Ascending aorta (tissue), 2 donors: ENCODE measurements at regions not wholly inside any gene's neighbourhood (a gene's known extent, or its start where the extent isn't known, plus 50 kb on each side); places are given as distances from the start of the nearest gene placed in this dataset.

Experiments
- DNase-seq, 2 donors: peaks; one replicate each; pipeline ENCODE4 v3.0.0-alpha.2; 2019; ENCODE audit warnings: low spot score in 2 of 2
- H3K27ac ChIP-seq, 2 donors: fragments of 200-600 bp; sonication (generic); one replicate each; pipeline ENCODE4 v1.5.1; 2016 to 2017; ENCODE audit warnings: mild to moderate bottlenecking in 1 of 2
- H3K27me3 ChIP-seq: fragments of 200-600 bp; sonication (generic); one replicate; pipeline ENCODE4 v1.5.1; 2017
- H3K36me3 ChIP-seq, 2 donors: fragments of 200-600 bp; sonication (generic); one replicate each; pipeline ENCODE4 v1.5.1; 2016
- H3K4me1 ChIP-seq, 2 donors: fragments of 200-600 bp; sonication (generic); one replicate each; pipeline ENCODE4 v1.5.1; 2016 to 2017; ENCODE audit warnings: mild to moderate bottlenecking in 1 of 2
- H3K4me3 ChIP-seq, 2 donors: fragments of 200-600 bp; sonication (generic); one replicate each; pipeline ENCODE4 v1.5.1; 2016 to 2017; ENCODE audit warnings: mild to moderate bottlenecking in 1 of 2
- H3K9me3 ChIP-seq, 2 donors: fragments of 200-600 bp; sonication (generic); one replicate each; pipeline ENCODE4 v1.5.1; 2016
- CTCF ChIP-seq, 3 experiments: fragments of 200-600 bp in 2 of 3; fragments of 450-650 bp in 1 of 3; sonication (generic) in 2 of 3; IDR thresholded peaks; one replicate each; pipeline ENCODE4 v1.5.1; 2016 to 2019; ENCODE audit warnings: antibody characterized with exemption in 3 of 3, mild to moderate bottlenecking in 1 of 3, moderate library complexity in 1 of 3
- intact Hi-C: fragments of 100-400 bp; cut with DNase I; formaldehyde crosslinking; loops from one replicate; pipeline ENCODE4 v1.15.1; 2023

GRCh38 chr3:113094337-113095221, 103.8 kb downstream of the GTPBP8 start:
- no peak for DNase-seq
- no peaks in the 10 kb centered on the region for H3K4me1 ChIP-seq
- no peaks in the 10 kb centered on the region for H3K36me3 ChIP-seq
- H3K4me3 ChIP-seq: no peak overlapping the region
- intact Hi-C loops: no loop called here
- TF ChIP-seq CTCF (IDR thresholded peaks at IDR 0.05): no peak
- no peaks in the 10 kb centered on the region for H3K27me3 ChIP-seq
- no peaks in the 10 kb centered on the region for H3K9me3 ChIP-seq
- H3K27ac ChIP-seq: no peak overlapping the region

GRCh38 chr3:113096188-113096892, 105.6 kb downstream of the GTPBP8 start:
- Histone ChIP-seq H3K36me3 (no peaks in the 10 kb centered on the region), H3K4me1 (no peaks in the 10 kb centered on the region), H3K27me3 (no peaks in the 10 kb centered on the region), H3K27ac (no peak overlapping the region), H3K9me3 (no peaks in the 10 kb centered on the region), H3K4me3 (no peak overlapping the region)
- no peak for DNase-seq
- intact Hi-C loops: no loop called here
- no peak for TF ChIP-seq CTCF (IDR thresholded peaks at IDR 0.05)

GRCh38 chr3:113097960-113098447, 107.2 kb downstream of the GTPBP8 start:
- H3K27ac ChIP-seq: no peak overlapping the region

GRCh38 chr3:113100063-113100462, 109.3 kb downstream of the GTPBP8 start:
- no peak overlapping the region for H3K27ac ChIP-seq
- H3K4me3 ChIP-seq: no peak overlapping the region
- H3K9me3 ChIP-seq: no peaks in the 10 kb centered on the region
- peaks cover 0 to 2% of the 10 kb centered on the region in 2 donors for H3K4me1 ChIP-seq
- TF ChIP-seq CTCF (IDR thresholded peaks at IDR 0.05): no peak
- H3K36me3 ChIP-seq: no peaks in the 10 kb centered on the region
- intact Hi-C loops: no loop called here
- H3K27me3 ChIP-seq: no peaks in the 10 kb centered on the region
- DNase-seq: no peak

More at GRCh38 chr3:113097960-113098447, 107.2 kb downstream of the GTPBP8 start:
- Histone ChIP-seq H3K36me3 (no peaks in the 10 kb centered on the region), H3K9me3 (no peaks in the 10 kb centered on the region), H3K4me1 (no peaks in the 10 kb centered on the region), H3K4me3 (no peak overlapping the region), H3K27me3 (no peaks in the 10 kb centered on the region)
- intact Hi-C loops: no loop called here
- no peak for DNase-seq
- no peak for TF ChIP-seq CTCF (IDR thresholded peaks at IDR 0.05)

GRCh38 chr3:113103588-113103987, 107.8 kb upstream of the BOC start:
- H3K4me1 ChIP-seq: peaks cover 0 to 2% of the 10 kb centered on the region in 2 donors
- no peaks in the 10 kb centered on the region for H3K9me3 ChIP-seq
- H3K27ac ChIP-seq: no peak overlapping the region
- intact Hi-C loops: no loop called here
- no peaks in the 10 kb centered on the region for H3K36me3 ChIP-seq
- no peak for TF ChIP-seq CTCF (IDR thresholded peaks at IDR 0.05)
- no peaks in the 10 kb centered on the region for H3K27me3 ChIP-seq
- DNase-seq: no peak
- H3K4me3 ChIP-seq: no peak overlapping the region
